Endothelial cell (in vitro differentiated cells): ENCODE measurements at regions not wholly inside any gene's neighbourhood (a gene's known extent, or its start where the extent isn't known, plus 50 kb on each side); places are given as distances from the start of the nearest gene placed in this dataset.
"Not testable (repeated sequence)": the region's sequence is repeated elsewhere in the genome, so short reads cannot be mapped to it uniquely, and the experiment has no call there.

ENCODE experiments used
- DNase-seq: peaks from one replicate; pipeline ENCODE4 v3.0.0; 2021; ENCODE audit warnings: low spot score
- H3K27ac Mint-ChIP-seq: one replicate; pipeline ENCODE4 v1.8.0; 2021; ENCODE audit warnings: mixed read lengths, inconsistent platforms; ENCODE audit not compliant: unreplicated experiment
- H3K27me3 Mint-ChIP-seq: one replicate; pipeline ENCODE4 v1.8.0; 2021; ENCODE audit warnings: mild to moderate bottlenecking, moderate library complexity, mixed read lengths, inconsistent platforms; ENCODE audit not compliant: unreplicated experiment
- H3K36me3 Mint-ChIP-seq: one replicate; pipeline ENCODE4 v1.8.0; 2021; ENCODE audit warnings: mild to moderate bottlenecking, low read depth, mixed read lengths, inconsistent platforms; ENCODE audit not compliant: unreplicated experiment
- H3K4me1 Mint-ChIP-seq: one replicate; pipeline ENCODE4 v1.8.0; 2021; ENCODE audit warnings: mild to moderate bottlenecking, mixed read lengths, inconsistent platforms; ENCODE audit not compliant: unreplicated experiment
- H3K4me3 Mint-ChIP-seq: one replicate; pipeline ENCODE4 v1.8.0; 2021; ENCODE audit warnings: mild to moderate bottlenecking, mixed read lengths, inconsistent platforms; ENCODE audit not compliant: unreplicated experiment
- H3K9me3 Mint-ChIP-seq: one replicate; pipeline ENCODE4 v1.8.0; 2021; ENCODE audit warnings: mixed read lengths, inconsistent platforms; ENCODE audit not compliant: unreplicated experiment
- CTCF ChIP-seq: fragments of 200-600 bp; sonication (generic); IDR thresholded peaks from one replicate; pipeline ENCODE4 v1.5.0; 2021; ENCODE audit warnings: antibody characterized with exemption; ENCODE audit not compliant: unreplicated experiment

GRCh38 chr3:194261581-194262063 is 89.5 kb downstream of the CPN2 start:
- H3K27ac Mint-ChIP-seq, result no peak overlapping the region
- no peak for DNase-seq
- H3K4me1 Mint-ChIP-seq, result peaks cover 9% of the 10 kb centered on the region

GRCh38 chr3:194262176-194262924 is 88.8 kb downstream of the CPN2 start:
- H3K36me3 Mint-ChIP-seq, result no peaks in the 10 kb centered on the region
- H3K4me1 Mint-ChIP-seq, result peaks cover 9% of the 10 kb centered on the region
- no peak for DNase-seq
- no peak overlapping the region for H3K4me3 Mint-ChIP-seq
- H3K27ac Mint-ChIP-seq, result no peak overlapping the region
- no peaks in the 10 kb centered on the region for H3K9me3 Mint-ChIP-seq
- peaks cover 7% of the 10 kb centered on the region for H3K27me3 Mint-ChIP-seq
- no peak for TF ChIP-seq CTCF

More at GRCh38 chr3:194261581-194262063, 89.5 kb downstream of the CPN2 start:
- H3K4me3 Mint-ChIP-seq, result no peak overlapping the region
- no peaks in the 10 kb centered on the region for H3K9me3 Mint-ChIP-seq
- no peak for TF ChIP-seq CTCF
- H3K36me3 Mint-ChIP-seq, result no peaks in the 10 kb centered on the region
- H3K27me3 Mint-ChIP-seq, result peaks cover 7% of the 10 kb centered on the region

- Mint-ChIP-seq H3K9me3 (no peaks in the 10 kb centered on the region), H3K27me3 (peaks cover 7% of the 10 kb centered on the region), H3K4me3 (no peak overlapping the region), H3K27ac (no peak overlapping the region), H3K4me1 (peaks cover 14% of the 10 kb centered on the region), H3K36me3 (no peaks in the 10 kb centered on the region)
- DNase-seq, result no peak
- TF ChIP-seq CTCF, result no peak
These were observed 88.2 kb downstream of the CPN2 start for GRCh38 chr3:194262925-194263305.

- H3K4me1 Mint-ChIP-seq, result peaks cover 16% of the 10 kb centered on the region
- H3K27ac Mint-ChIP-seq, H3K36me3 Mint-ChIP-seq, DNase-seq, H3K4me3 Mint-ChIP-seq, H3K9me3 Mint-ChIP-seq: not testable (repeated sequence)
- H3K27me3 Mint-ChIP-seq, result peaks cover 14% of the 10 kb centered on the region
These were observed 86.3 kb downstream of the CPN2 start for GRCh38 chr3:194264631-194265504.

- no peak overlapping the region for H3K4me3 Mint-ChIP-seq
- DNase-seq, result no peak
- peaks cover 14% of the 10 kb centered on the region for H3K27me3 Mint-ChIP-seq
These were observed 85.6 kb downstream of the CPN2 start for GRCh38 chr3:194265505-194265892.

More at GRCh38 chr3:194265505-194265892, 85.6 kb downstream of the CPN2 start:
- H3K36me3 Mint-ChIP-seq, result no peaks in the 10 kb centered on the region
- TF ChIP-seq CTCF, result no peak
- H3K9me3 Mint-ChIP-seq, result no peaks in the 10 kb centered on the region
- peaks cover 21% of the 10 kb centered on the region for H3K4me1 Mint-ChIP-seq
- H3K27ac Mint-ChIP-seq, result no peak overlapping the region
